Activated naive CD8-positive, alpha-beta T cell treated with anti-CD3 and anti-CD28 coated beads, Interleukin-2, amount 50 U/mL, for 24 hours (primary cell): ENCODE measurements at regions not wholly inside any gene's neighbourhood (a gene's known extent, or its start where the extent isn't known, plus 50 kb on each side); places are given as distances from the start of the nearest gene placed in this dataset.
"Not testable (repeated sequence)": the region's sequence is repeated elsewhere in the genome, so short reads cannot be mapped to it uniquely, and the experiment has no call there.

Experiments
- ATAC-seq: fragments of 150-1000 bp; cut with Tn5 transposase; one replicate; pipeline ENCODE4 v1.10.0; 2021
- DNase-seq: peaks from one replicate; pipeline ENCODE4 v3.0.0; 2021
- H3K27ac Mint-ChIP-seq: one replicate; pipeline ENCODE4 v1.8.0; 2021; ENCODE audit warnings: mild to moderate bottlenecking, mixed read lengths
- H3K27me3 Mint-ChIP-seq: one replicate; pipeline ENCODE4 v1.8.0; 2021; ENCODE audit warnings: mixed read lengths
- H3K36me3 Mint-ChIP-seq: one replicate; pipeline ENCODE4 v1.8.0; 2021; ENCODE audit warnings: low read depth, mixed read lengths
- H3K4me1 Mint-ChIP-seq: one replicate; pipeline ENCODE4 v1.8.0; 2021; ENCODE audit warnings: mixed read lengths
- H3K4me3 Mint-ChIP-seq: one replicate; pipeline ENCODE4 v1.8.0; 2021; ENCODE audit warnings: mild to moderate bottlenecking, moderate library complexity, mixed read lengths
- H3K9me3 Mint-ChIP-seq: one replicate; pipeline ENCODE4 v1.8.0; 2021; ENCODE audit warnings: mixed read lengths

DNA sequence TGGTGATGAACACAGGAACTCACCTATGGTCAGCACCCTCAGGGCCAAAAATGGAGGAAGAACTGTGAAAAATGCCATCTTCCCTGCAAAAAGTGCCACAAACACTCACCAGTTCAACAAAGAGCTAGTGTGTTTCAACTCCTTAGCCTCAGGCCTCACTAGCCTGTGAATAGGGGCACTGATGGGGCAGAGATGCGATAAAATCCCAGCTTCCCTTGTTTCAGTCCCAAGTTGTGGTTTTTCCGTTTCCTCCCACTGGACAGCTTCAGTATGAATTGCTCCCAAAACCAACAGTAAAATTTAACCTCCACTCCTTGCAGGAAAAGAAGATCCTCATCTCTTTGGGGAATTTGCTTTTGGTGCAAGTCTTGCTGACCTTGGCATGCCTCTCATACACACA, 117.4 kb upstream of the ADAMTS9 start:
- DNase-seq, result no peak
- Mint-ChIP-seq H3K27me3 (no peaks in the 10 kb centered on the region), H3K4me3 (no peak overlapping the region), H3K4me1 (no peaks in the 10 kb centered on the region), H3K27ac (no peak overlapping the region), H3K9me3 (no peaks in the 10 kb centered on the region), H3K36me3 (no peaks in the 10 kb centered on the region)
- no peak for ATAC-seq

DNA sequence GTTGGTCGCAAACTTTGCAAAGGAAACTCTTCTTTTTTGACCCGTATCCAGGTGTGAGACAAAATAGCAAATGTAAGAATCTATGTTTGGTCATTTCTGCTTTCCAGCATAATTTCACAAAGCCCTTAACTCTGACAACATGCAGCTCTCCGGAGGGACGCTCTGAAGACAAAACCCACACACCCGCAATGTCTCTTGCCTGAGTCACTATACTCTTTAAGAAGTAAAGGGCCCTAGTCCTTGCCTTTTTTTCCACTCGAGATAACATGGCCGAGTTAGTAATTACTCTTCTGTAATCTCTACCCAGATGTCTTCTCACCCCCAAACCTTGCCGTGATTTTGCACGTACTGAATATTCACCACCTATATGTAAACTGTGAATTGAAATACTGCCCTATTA, 115.7 kb upstream of the ADAMTS9 start:
- ATAC-seq (no peak), DNase-seq (no peak)
- Mint-ChIP-seq H3K4me3 (no peak overlapping the region), H3K4me1 (no peaks in the 10 kb centered on the region), H3K9me3 (no peaks in the 10 kb centered on the region), H3K27me3 (no peaks in the 10 kb centered on the region), H3K27ac (no peak overlapping the region), H3K36me3 (no peaks in the 10 kb centered on the region)

DNA sequence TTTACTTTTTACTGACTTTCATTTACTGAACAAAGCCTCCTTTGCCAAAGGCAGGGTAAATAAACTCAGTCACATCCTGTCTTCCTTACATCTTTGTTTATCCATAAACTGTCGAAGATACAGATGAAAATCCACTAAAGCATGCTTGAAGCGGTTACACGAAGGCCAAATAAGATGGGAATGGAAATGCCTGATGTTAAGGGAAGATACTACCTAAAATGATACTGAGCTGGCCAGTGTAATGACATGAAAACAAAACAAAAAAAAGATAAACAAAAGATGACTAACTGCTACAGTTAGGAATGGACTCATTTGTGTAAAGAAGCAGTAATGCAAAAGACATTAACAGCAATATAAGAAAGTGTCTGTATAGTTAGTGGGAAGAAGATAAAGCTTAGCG, 114.7 kb upstream of the ADAMTS9 start:
- no peak for ATAC-seq
- no peak for DNase-seq
- Mint-ChIP-seq H3K27me3 (no peaks in the 10 kb centered on the region), H3K36me3 (no peaks in the 10 kb centered on the region), H3K4me1 (no peaks in the 10 kb centered on the region), H3K4me3 (no peak overlapping the region), H3K27ac (no peak overlapping the region), H3K9me3 (no peaks in the 10 kb centered on the region)

DNA sequence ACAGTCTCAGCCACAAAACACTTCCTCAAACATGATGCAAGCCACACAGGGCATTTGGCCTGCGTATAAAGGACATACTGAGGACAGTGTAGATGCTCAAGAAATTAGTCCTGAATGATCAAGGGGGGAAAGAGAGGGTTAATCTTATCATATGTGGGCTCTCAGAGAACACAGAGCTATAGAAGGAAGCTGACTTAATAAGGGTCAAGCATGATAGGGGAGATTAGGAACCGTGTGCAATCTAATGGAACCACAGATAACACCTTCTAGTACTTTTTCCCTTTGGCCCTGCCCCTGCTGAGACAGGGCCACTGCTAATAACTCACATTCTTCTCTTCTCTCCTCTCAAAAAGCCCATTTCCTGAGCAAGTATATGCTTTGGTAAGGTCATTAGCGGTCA, 114.1 kb upstream of the ADAMTS9 start:
- no peak for ATAC-seq

GRCh38 chr3:64799606-64800005, 111.8 kb upstream of the ADAMTS9 start:
- Mint-ChIP-seq H3K36me3 (no peaks in the 10 kb centered on the region), H3K4me1 (no peaks in the 10 kb centered on the region), H3K27me3 (no peaks in the 10 kb centered on the region), H3K9me3 (no peaks in the 10 kb centered on the region), H3K27ac (no peak overlapping the region), H3K4me3 (no peak overlapping the region)
- no peak for DNase-seq
- no peak for ATAC-seq

More for the DNA sequence above, 114.1 kb upstream of the ADAMTS9 start:
- H3K27ac Mint-ChIP-seq, result no peak overlapping the region
- no peaks in the 10 kb centered on the region for H3K9me3 Mint-ChIP-seq
- H3K4me3 Mint-ChIP-seq, result no peak overlapping the region
- DNase-seq, result no peak
- no peaks in the 10 kb centered on the region for H3K36me3 Mint-ChIP-seq
- no peaks in the 10 kb centered on the region for H3K4me1 Mint-ChIP-seq
- H3K27me3 Mint-ChIP-seq, result no peaks in the 10 kb centered on the region

DNA sequence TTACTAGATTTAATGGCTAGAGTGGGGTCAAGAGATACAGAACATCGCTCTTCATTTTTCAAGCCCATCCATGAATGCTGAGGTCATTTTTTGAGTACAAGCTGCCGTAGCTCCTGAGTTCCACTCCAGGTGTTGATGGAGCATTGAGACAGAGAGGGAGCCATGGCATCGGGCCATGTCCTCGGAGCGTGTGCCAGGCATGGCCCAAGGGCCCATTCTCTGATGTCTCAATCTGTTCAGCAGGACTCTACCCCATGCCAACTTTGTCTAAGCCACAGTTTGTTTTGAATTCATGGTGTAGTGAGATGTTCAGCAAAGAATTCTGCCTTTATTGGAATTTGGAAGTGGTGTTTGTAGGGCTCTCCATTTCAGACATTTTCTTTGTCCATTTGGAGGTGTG, 110.5 kb upstream of the ADAMTS9 start:
- H3K9me3 Mint-ChIP-seq, result no peaks in the 10 kb centered on the region
- H3K36me3 Mint-ChIP-seq, result no peaks in the 10 kb centered on the region
- ATAC-seq (no peak), DNase-seq (no peak)
- no peaks in the 10 kb centered on the region for H3K4me1 Mint-ChIP-seq
- H3K27me3 Mint-ChIP-seq, result no peaks in the 10 kb centered on the region
- H3K4me3 Mint-ChIP-seq, result no peak overlapping the region
- H3K27ac Mint-ChIP-seq, result no peak overlapping the region

- DNase-seq (no peak), ATAC-seq (no peak)
- no peak overlapping the region for H3K4me3 Mint-ChIP-seq
These were observed 109.0 kb upstream of the ADAMTS9 start for GRCh38 chr3:64796607-64797399.

DNA sequence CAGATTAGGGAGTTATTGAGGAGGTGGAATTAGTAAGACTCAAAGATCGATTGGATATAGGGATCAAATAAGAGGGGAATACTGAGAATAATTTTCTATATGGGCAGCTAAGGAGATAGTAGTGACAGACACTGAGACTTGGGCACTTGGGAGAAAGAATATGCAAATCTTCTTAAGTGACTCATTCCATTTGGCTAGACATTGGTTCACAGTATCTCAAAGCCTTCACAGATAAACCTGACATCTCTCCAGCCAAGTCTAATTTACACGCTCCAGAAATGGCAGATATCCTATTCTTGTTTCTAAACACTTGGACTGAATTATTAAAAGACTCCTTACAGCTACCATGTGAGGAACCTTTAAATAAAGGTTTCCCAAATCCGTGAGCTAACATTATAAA, 104.6 kb upstream of the ADAMTS9 start:
- Mint-ChIP-seq H3K4me1 (no peaks in the 10 kb centered on the region), H3K4me3 (no peak overlapping the region), H3K27ac (no peak overlapping the region), H3K36me3 (no peaks in the 10 kb centered on the region), H3K27me3 (no peaks in the 10 kb centered on the region), H3K9me3 (peaks cover 13% of the 10 kb centered on the region)
- DNase-seq (no peak), ATAC-seq (no peak)

More at GRCh38 chr3:64796607-64797399, 109.0 kb upstream of the ADAMTS9 start:
- Mint-ChIP-seq H3K4me1 (no peaks in the 10 kb centered on the region), H3K27ac (no peak overlapping the region), H3K9me3 (no peaks in the 10 kb centered on the region), H3K27me3 (no peaks in the 10 kb centered on the region), H3K36me3 (no peaks in the 10 kb centered on the region)

DNA sequence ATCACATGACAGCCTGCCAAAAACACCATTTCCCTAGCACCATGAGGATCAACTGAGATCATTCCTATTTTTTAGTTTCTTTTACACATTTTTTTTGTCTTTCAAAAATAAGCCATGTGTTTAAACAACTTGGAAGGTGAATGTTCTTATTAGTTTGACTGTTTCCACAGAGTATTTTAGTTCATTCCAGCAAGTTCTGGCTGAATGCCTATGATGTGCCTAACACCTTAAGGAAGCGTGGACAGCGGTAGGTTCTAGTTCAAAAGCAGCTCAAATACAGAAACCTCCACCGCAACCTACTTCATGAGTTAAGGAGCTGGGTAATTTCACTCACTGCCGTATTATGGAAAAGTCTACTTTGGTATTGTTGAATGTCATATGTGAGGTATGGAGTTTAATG, 101.3 kb upstream of the ADAMTS9 start:
- no peaks in the 10 kb centered on the region for H3K4me1 Mint-ChIP-seq
- DNase-seq, result no peak
- no peak overlapping the region for H3K27ac Mint-ChIP-seq
- no peak overlapping the region for H3K4me3 Mint-ChIP-seq
- H3K36me3 Mint-ChIP-seq, result no peaks in the 10 kb centered on the region
- ATAC-seq, result no peak
- H3K27me3 Mint-ChIP-seq, result no peaks in the 10 kb centered on the region
- H3K9me3 Mint-ChIP-seq, result peaks cover 16% of the 10 kb centered on the region

DNA sequence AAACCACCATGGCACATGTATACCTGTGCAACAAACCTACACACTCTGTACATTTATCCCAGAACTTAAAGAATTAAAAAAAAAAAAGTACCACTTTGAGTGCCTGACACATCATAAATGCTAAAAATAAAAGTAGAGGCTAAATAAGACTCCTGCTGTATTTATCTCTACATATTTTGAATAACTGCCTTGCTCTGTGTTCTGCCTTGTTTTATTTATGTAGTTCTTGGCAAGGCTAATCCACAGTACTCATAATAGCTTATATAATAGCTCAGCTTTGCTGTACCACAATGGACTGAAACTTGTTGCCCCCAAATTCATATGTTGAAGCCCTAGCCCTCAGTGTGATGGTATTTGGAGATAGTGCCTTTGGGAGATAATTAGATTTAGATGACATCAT, 95.4 kb upstream of the ADAMTS9 start:
- peaks cover 35% of the 10 kb centered on the region for H3K9me3 Mint-ChIP-seq
- no peaks in the 10 kb centered on the region for H3K27me3 Mint-ChIP-seq
- H3K27ac Mint-ChIP-seq, result no peak overlapping the region
- no peaks in the 10 kb centered on the region for H3K4me1 Mint-ChIP-seq
- no peak for ATAC-seq
- no peak for DNase-seq
- H3K4me3 Mint-ChIP-seq, result no peak overlapping the region
- no peaks in the 10 kb centered on the region for H3K36me3 Mint-ChIP-seq

DNA sequence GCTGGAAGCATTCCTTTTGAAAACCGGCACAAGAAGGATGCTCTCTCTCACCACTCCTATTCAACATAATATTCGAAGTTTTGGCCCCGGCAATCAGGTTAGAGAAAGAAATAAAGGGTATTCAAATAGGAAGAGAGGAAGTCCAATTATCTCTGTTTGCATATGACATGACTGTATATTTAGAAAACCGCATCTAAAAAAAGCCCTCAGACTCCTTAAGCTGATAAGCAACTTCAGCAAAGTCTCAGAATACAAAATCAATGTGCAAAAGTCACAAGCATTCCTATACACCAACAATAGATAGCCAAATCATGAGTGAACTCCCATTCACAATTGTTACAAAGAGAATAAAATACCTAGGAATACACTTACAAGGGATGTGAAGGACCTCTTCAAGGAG, 93.1 kb upstream of the ADAMTS9 start:
- H3K36me3 Mint-ChIP-seq, DNase-seq, H3K4me1 Mint-ChIP-seq, ATAC-seq, H3K27ac Mint-ChIP-seq, H3K4me3 Mint-ChIP-seq, H3K27me3 Mint-ChIP-seq: not testable (repeated sequence)
- H3K9me3 Mint-ChIP-seq, result peaks cover 35% of the 10 kb centered on the region

DNA sequence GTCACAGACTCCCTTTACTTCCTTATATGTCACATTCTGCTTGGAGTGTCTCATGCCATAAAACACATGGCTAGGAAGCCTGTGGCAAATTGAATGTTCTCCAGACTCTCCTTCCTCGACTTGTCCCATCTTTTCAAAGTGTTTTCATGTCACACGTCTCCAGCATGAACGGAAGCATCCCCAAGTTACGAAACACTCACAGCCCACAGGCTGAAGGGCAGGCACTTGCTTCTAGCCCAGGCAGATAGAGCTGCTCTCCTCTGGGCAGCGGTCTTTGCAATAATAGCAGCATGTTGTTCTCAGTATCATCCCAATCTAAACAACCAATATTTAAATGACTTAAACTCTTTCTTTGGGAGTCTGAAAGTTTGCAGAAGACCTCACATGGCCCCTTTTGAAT, 85.3 kb upstream of the ADAMTS9 start:
- H3K9me3 Mint-ChIP-seq, result peaks cover 11% of the 10 kb centered on the region
- no peak overlapping the region for H3K4me3 Mint-ChIP-seq
- no peaks in the 10 kb centered on the region for H3K4me1 Mint-ChIP-seq
- no peaks in the 10 kb centered on the region for H3K27me3 Mint-ChIP-seq
- no peak overlapping the region for H3K27ac Mint-ChIP-seq
- H3K36me3 Mint-ChIP-seq, result no peaks in the 10 kb centered on the region
- DNase-seq (no peak), ATAC-seq (no peak)

DNA sequence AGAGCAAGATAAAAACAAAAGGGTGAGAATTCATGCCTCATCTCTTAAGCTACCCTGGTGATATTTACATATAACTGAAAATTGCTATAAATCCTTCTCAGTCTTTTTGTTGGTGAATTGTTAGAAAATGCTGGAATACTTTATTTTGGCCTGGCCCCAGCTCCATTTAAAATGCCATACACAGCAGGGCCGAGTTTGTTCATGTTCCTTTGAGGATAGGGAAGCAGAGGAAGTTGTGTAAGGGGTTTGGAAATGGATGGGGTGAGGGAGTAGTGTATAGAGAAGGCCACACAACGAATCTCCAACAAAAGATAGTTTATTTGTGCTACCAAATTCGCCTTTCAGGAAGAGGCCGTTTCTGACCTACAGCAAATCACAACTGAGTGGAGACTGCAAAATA, 78.6 kb upstream of the ADAMTS9 start:
- no peak overlapping the region for H3K27ac Mint-ChIP-seq
- no peak overlapping the region for H3K4me3 Mint-ChIP-seq
- no peaks in the 10 kb centered on the region for H3K36me3 Mint-ChIP-seq
- no peaks in the 10 kb centered on the region for H3K9me3 Mint-ChIP-seq
- ATAC-seq (no peak), DNase-seq (no peak)
- H3K4me1 Mint-ChIP-seq, result no peaks in the 10 kb centered on the region
- H3K27me3 Mint-ChIP-seq, result no peaks in the 10 kb centered on the region

DNA sequence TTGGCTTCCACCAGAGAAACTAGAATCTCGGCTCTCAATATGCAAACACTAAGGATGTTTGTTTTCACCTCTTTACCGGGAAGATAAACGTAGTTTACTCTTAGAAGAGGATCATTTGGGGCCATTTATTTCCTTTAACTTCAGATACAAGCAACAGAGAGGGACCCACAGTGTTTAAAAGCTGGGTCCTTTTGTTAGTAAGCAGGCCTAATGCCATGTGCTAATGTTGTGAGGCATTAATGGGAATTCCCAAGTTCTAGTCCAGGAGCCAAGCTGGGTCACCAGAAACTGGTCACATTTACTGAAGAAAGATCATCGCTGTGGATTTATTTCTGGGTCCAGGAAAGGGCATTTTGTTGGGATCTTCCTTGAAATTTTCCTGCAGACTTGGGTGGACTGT, 78.1 kb upstream of the ADAMTS9 start:
- ATAC-seq (no peak), DNase-seq (no peak)
- Mint-ChIP-seq H3K4me3 (no peak overlapping the region), H3K9me3 (no peaks in the 10 kb centered on the region), H3K36me3 (no peaks in the 10 kb centered on the region), H3K27me3 (no peaks in the 10 kb centered on the region), H3K4me1 (no peaks in the 10 kb centered on the region), H3K27ac (no peak overlapping the region)

- no peaks in the 10 kb centered on the region for H3K27me3 Mint-ChIP-seq
- no peaks in the 10 kb centered on the region for H3K36me3 Mint-ChIP-seq
- no peak overlapping the region for H3K4me3 Mint-ChIP-seq
- no peak overlapping the region for H3K27ac Mint-ChIP-seq
- DNase-seq (no peak), ATAC-seq (no peak)
- H3K9me3 Mint-ChIP-seq, result no peaks in the 10 kb centered on the region
- H3K4me1 Mint-ChIP-seq, result no peaks in the 10 kb centered on the region
These were observed 76.7 kb upstream of the ADAMTS9 start for GRCh38 chr3:64764386-64764929.

DNA sequence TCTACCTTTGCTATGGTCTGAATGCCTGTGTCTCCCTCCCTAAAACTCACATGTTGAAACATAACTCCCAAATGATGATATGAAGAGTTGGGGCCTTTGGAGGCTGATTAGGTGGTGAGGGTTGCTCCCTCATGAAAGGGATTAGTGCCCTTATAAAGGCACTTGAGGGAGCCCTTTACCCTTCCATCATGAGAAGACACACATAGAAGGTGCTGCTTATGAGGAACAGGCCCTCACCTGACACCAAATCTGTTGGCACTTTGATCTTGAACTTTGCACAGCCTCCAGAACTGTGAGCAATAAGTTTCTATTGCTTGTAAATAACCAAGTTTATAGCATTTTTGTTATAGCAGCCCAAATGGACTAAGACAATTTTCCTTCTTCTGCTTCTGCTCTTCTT, 76.2 kb upstream of the ADAMTS9 start:
- ATAC-seq (no peak), DNase-seq (no peak)
- Mint-ChIP-seq H3K27me3 (no peaks in the 10 kb centered on the region), H3K9me3 (no peaks in the 10 kb centered on the region), H3K4me1 (no peaks in the 10 kb centered on the region), H3K36me3 (no peaks in the 10 kb centered on the region), H3K4me3 (no peak overlapping the region), H3K27ac (no peak overlapping the region)
